ENCODE measurements at regions not wholly inside any gene's neighbourhood (a gene's known extent, or its start where the extent isn't known, plus 50 kb on each side); places are given as distances from the start of the nearest gene placed in this dataset.

DNA sequence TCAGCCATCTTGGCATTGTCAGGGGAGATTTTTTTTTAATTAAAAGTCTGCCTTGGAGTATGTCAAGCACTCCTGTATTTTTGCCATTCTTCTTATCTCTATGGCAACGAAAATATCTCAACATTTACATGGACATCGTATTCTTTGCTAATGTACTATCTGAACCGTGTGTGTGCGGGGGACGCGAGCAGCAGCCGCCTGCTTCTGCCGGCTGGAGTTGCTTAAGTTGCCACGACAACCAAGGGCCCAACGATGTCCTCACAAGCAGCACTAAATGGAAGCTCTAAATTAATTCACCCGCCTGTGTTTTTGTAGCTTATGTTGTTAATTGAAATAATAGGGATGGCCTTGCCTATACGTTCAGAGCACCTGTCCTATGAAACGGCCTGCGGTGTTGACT lies 309.5 kb downstream of the TEX29 start:
- no peak for TF ChIP-seq CTCF (IDR thresholded peaks at IDR 0.05; ENCODE audit: insufficient read depth, low read length, poor library complexity, severe bottlenecking)
- TF ChIP-seq EZH2phosphoT487 (conservative IDR thresholded peaks at IDR 0.05; ENCODE audit: low read length), result no peak
